Ovary (tissue), 3 donors: ENCODE measurements at regions not wholly inside any gene's neighbourhood (a gene's known extent, or its start where the extent isn't known, plus 50 kb on each side); places are given as distances from the start of the nearest gene placed in this dataset.

ENCODE experiments used
- CTCF ChIP-seq, 3 donors: fragments of 450-650 bp in 2 of 3; fragments of 200-600 bp in 1 of 3; IDR thresholded peaks; one replicate each; pipeline versions ENCODE4 v1.5.1 to v1.8.0; 2016 to 2022; ENCODE audit warnings: antibody characterized with exemption in 3 of 3, mild to moderate bottlenecking in 1 of 3
- EP300 ChIP-seq: sonication (generic); formaldehyde crosslinking; IDR thresholded peaks from one replicate; pipeline ENCODE4 v1.6.1; 2017; ENCODE audit warnings: antibody characterized with exemption
- donor health status: DM: no; HTN: no; CAD: no.

GRCh38 chr1:36707221-36707620 is 224.5 kb upstream of the CSF3R start:
- TF ChIP-seq CTCF (IDR thresholded peaks at IDR 0.05) (no peak), EP300 (no peak)
